Activated CD4-positive, alpha-beta T cell treated with anti-CD3 and anti-CD28 coated beads, Interleukin-2, amount 10 ng/mL, durations not matched to agents 7 days and 5 days (primary cell): ENCODE measurements at regions not wholly inside any gene's neighbourhood (a gene's known extent, or its start where the extent isn't known, plus 50 kb on each side); places are given as distances from the start of the nearest gene placed in this dataset.
"Not testable (repeated sequence)": the region's sequence is repeated elsewhere in the genome, so short reads cannot be mapped to it uniquely, and the experiment has no call there.

Source experiments
- CTCF ChIA-PET: fragments of 350-600 bp; sonication (Branson Sonifier 250); formaldehyde crosslinking; loops from one replicate; lab custom pipeline; 2021; ENCODE audit warnings: antibody characterized with exemption; lab: Charles Lee
- POLR2A ChIA-PET: fragments of 350-600 bp; sonication (Branson Sonifier 250); formaldehyde crosslinking; loops from one replicate; lab custom pipeline; 2021; ENCODE audit warnings: antibody characterized with exemption; lab: Charles Lee
- DNase-seq: peaks from one replicate; pipeline ENCODE4 v3.0.0-alpha.2; 2020
- H3K27ac Mint-ChIP-seq: one replicate; pipeline ENCODE4 v1.8.0; 2021; ENCODE audit warnings: mild to moderate bottlenecking, moderate library complexity, mixed read lengths
- H3K27me3 Mint-ChIP-seq: one replicate; pipeline ENCODE4 v1.8.0; 2021; ENCODE audit warnings: mixed read lengths
- H3K36me3 Mint-ChIP-seq: one replicate; pipeline ENCODE4 v1.8.0; 2021; ENCODE audit warnings: low read depth, mixed read lengths
- H3K4me1 Mint-ChIP-seq: one replicate; pipeline ENCODE4 v1.8.0; 2021; ENCODE audit warnings: mixed read lengths
- H3K4me3 Mint-ChIP-seq: one replicate; pipeline ENCODE4 v1.8.0; 2021; ENCODE audit warnings: mild to moderate bottlenecking, moderate library complexity, mixed read lengths
- H3K9me3 Mint-ChIP-seq: one replicate; pipeline ENCODE4 v1.8.0; 2021; ENCODE audit warnings: mixed read lengths

DNA sequence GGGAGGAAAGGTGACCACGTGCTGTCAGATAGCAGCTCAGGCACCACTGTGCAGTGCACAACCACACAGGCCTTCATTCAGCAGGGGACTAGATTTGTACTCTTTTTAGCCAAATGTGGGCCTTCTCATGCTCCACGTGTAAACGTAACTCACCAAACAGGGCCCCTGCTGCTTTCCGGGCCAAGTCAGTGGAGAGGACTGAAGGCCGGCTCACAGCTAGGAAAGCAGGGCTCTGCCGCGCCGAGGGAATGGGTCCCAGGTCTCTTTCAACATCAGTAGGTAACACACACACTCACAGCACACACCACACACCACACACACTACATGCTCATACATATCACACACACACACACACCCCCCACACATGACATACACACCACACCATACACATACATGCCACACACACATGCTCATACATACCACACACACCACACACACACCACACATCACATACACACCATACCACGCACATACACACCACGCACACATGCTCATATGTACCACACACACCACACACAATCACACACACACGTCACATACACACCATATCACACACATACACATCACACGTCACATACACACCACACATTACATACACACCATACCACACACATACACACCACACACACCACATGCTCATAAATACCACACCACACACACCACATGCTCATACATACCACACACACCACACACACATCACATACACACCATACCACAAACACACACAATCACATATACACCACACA, 124.0 kb upstream of the ERG start:
- Mint-ChIP-seq H3K36me3 (no peaks in the 10 kb centered on the region), H3K27me3 (no peaks in the 10 kb centered on the region), H3K27ac (no peak overlapping the region), H3K4me1 (no peaks in the 10 kb centered on the region), H3K9me3 (no peaks in the 10 kb centered on the region), H3K4me3 (no peak overlapping the region)
- DNase-seq = no peak
- ChIA-PET CTCF (no interaction called here), POLR2A (no interaction called here)

DNA sequence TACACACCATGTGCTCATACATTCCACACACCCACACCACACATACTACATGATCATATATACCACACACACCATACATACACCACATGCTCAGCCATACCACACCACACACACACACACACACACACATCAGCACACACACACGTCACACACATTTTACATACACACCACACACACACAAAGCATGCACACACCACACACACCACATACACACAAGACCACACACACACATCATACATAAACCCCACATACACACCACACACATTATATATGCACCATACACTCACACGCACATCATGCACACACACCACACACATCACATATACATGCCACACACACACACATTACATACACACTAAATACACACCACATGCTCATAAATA, 124.5 kb upstream of the ERG start:
- ChIA-PET CTCF (no interaction called here), POLR2A (no interaction called here)
- no peaks in the 10 kb centered on the region for H3K36me3 Mint-ChIP-seq
- no peak for DNase-seq
- H3K4me1 Mint-ChIP-seq = no peaks in the 10 kb centered on the region
- H3K9me3 Mint-ChIP-seq = no peaks in the 10 kb centered on the region
- H3K4me3 Mint-ChIP-seq = no peak overlapping the region
- no peaks in the 10 kb centered on the region for H3K27me3 Mint-ChIP-seq
- H3K27ac Mint-ChIP-seq = no peak overlapping the region

- CTCF ChIA-PET = interaction anchor here (0.6 kb wide), 1 partner anchor 178 kb away, joined by 3 read pairs; no protein-coding TSS in a partner anchor
- no peak for DNase-seq
- no peaks in the 10 kb centered on the region for H3K4me1 Mint-ChIP-seq
- H3K27ac Mint-ChIP-seq = no peak overlapping the region
- no peaks in the 10 kb centered on the region for H3K36me3 Mint-ChIP-seq
- no peaks in the 10 kb centered on the region for H3K9me3 Mint-ChIP-seq
- POLR2A ChIA-PET = no interaction called here
- H3K4me3 Mint-ChIP-seq = no peak overlapping the region
- peaks cover 4% of the 10 kb centered on the region for H3K27me3 Mint-ChIP-seq
These were observed 125.3 kb upstream of the ERG start for GRCh38 chr21:38623552-38623951.

GRCh38 chr21:38625000-38625399, 126.7 kb upstream of the ERG start:
- CTCF ChIA-PET = no interaction called here
- peaks cover 8% of the 10 kb centered on the region for H3K27me3 Mint-ChIP-seq
- H3K36me3 Mint-ChIP-seq = no peaks in the 10 kb centered on the region
- DNase-seq = no peak
- H3K27ac Mint-ChIP-seq = no peak overlapping the region
- H3K4me3 Mint-ChIP-seq = no peak overlapping the region
- no peaks in the 10 kb centered on the region for H3K4me1 Mint-ChIP-seq
- POLR2A ChIA-PET = no interaction called here
- peaks cover 4% of the 10 kb centered on the region for H3K9me3 Mint-ChIP-seq

DNA sequence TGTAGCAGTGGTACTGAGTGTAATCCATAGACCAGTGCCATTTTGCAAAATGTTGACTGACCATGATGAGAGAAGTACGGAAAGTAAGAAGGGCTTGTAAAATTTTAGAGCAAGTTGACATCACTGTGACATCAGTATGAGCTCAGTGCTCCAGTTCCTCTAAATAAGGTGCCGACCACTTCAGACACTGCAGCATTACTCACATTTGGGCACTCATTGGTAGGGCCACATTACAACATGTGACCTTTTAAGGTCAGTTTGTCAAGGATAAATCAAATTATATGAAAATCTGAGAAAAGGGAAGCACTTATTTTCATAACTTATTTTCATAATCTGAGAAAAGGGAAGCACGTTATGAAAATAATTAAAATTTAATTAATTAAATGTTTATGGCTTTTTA, 128.0 kb upstream of the ERG start:
- no peaks in the 10 kb centered on the region for H3K36me3 Mint-ChIP-seq
- ChIA-PET POLR2A (no interaction called here), CTCF (no interaction called here)
- no peak for DNase-seq
- H3K4me1 Mint-ChIP-seq = no peaks in the 10 kb centered on the region
- H3K4me3 Mint-ChIP-seq = no peak overlapping the region
- peaks cover 8% of the 10 kb centered on the region for H3K27me3 Mint-ChIP-seq
- H3K9me3 Mint-ChIP-seq = peaks cover 4% of the 10 kb centered on the region
- H3K27ac Mint-ChIP-seq = no peak overlapping the region

- ChIA-PET POLR2A (no interaction called here), CTCF (interaction anchor here (1.1 kb wide), 1 partner anchor 29 kb away, joined by 3 read pairs; no protein-coding TSS in a partner anchor)
- H3K36me3 Mint-ChIP-seq = no peaks in the 10 kb centered on the region
- H3K27me3 Mint-ChIP-seq = peaks cover 8% of the 10 kb centered on the region
- no peak overlapping the region for H3K27ac Mint-ChIP-seq
- DNase-seq = no peak
- H3K4me1 Mint-ChIP-seq = no peaks in the 10 kb centered on the region
- H3K4me3 Mint-ChIP-seq = no peak overlapping the region
- peaks cover 4% of the 10 kb centered on the region for H3K9me3 Mint-ChIP-seq
These were observed 130.1 kb upstream of the ERG start for GRCh38 chr21:38628349-38628748.

DNA sequence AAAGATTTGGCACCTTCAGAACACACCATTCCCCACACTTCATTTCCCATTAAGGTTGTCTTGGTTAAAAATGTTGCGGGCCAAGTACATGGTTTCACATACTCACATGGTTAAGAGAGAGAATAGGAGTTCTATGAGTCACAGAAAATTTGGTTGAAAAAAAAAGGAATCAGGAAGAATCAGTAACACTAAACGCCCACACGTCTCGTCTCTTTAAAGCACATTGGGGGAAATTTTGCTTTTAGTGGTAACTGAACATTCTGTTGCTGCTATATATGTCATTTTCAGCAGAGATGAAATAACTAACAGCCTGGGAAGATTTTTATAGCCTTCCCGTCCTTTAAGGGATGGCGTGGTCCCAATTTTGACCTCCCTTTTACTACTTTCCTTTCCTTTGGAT, 132.9 kb upstream of the ERG start:
- no peak overlapping the region for H3K27ac Mint-ChIP-seq
- H3K36me3 Mint-ChIP-seq = no peaks in the 10 kb centered on the region
- H3K9me3 Mint-ChIP-seq = peaks cover 10% of the 10 kb centered on the region
- POLR2A ChIA-PET = no interaction called here
- H3K27me3 Mint-ChIP-seq = peaks cover 12% of the 10 kb centered on the region
- no peaks in the 10 kb centered on the region for H3K4me1 Mint-ChIP-seq
- DNase-seq = no peak
- CTCF ChIA-PET = no interaction called here
- H3K4me3 Mint-ChIP-seq = no peak overlapping the region

DNA sequence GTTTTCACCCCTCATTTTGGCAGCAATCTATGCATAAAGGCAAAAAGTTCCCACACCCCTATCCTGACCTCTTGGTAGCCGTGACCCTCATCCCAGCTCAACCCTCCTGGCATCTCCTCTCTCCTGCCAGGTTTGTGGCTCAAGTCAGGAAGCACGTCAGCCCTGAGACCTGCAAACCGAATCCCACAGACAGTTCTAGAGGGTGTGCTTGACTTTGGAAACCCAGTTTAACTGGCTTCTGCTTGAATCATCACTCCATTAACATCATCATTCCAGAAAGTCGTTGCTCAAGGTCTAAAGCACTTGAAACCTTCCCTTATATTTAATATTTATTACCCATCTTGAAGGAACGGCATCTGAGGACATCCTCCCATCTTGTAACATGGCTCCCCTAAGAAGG, 133.4 kb upstream of the ERG start:
- Mint-ChIP-seq H3K27ac (no peak overlapping the region), H3K36me3 (no peaks in the 10 kb centered on the region), H3K4me1 (no peaks in the 10 kb centered on the region), H3K9me3 (peaks cover 13% of the 10 kb centered on the region), H3K4me3 (no peak overlapping the region), H3K27me3 (peaks cover 12% of the 10 kb centered on the region)
- DNase-seq = no peak
- ChIA-PET CTCF (no interaction called here), POLR2A (no interaction called here)

GRCh38 chr21:38637161-38637560, 138.9 kb upstream of the ERG start:
- H3K27me3 Mint-ChIP-seq = peaks cover 4% of the 10 kb centered on the region
- H3K27ac Mint-ChIP-seq = no peak overlapping the region
- CTCF ChIA-PET = no interaction called here
- no peak for DNase-seq
- POLR2A ChIA-PET = no interaction called here
- no peak overlapping the region for H3K4me3 Mint-ChIP-seq
- H3K36me3 Mint-ChIP-seq = peaks cover 4% of the 10 kb centered on the region
- H3K9me3 Mint-ChIP-seq = peaks cover 31% of the 10 kb centered on the region
- H3K4me1 Mint-ChIP-seq = peaks cover 9% of the 10 kb centered on the region

GRCh38 chr21:38639571-38640354, 141.5 kb upstream of the ERG start:
- Mint-ChIP-seq H3K9me3 (peaks cover 30% of the 10 kb centered on the region), H3K27ac (peak overlapping the region; percentile 73), H3K4me1 (peaks cover 9% of the 10 kb centered on the region), H3K36me3 (peaks cover 4% of the 10 kb centered on the region), H3K27me3 (peaks cover 4% of the 10 kb centered on the region), H3K4me3 (no peak overlapping the region)
- POLR2A ChIA-PET = no interaction called here
- no peak for DNase-seq
- CTCF ChIA-PET = no interaction called here

DNA sequence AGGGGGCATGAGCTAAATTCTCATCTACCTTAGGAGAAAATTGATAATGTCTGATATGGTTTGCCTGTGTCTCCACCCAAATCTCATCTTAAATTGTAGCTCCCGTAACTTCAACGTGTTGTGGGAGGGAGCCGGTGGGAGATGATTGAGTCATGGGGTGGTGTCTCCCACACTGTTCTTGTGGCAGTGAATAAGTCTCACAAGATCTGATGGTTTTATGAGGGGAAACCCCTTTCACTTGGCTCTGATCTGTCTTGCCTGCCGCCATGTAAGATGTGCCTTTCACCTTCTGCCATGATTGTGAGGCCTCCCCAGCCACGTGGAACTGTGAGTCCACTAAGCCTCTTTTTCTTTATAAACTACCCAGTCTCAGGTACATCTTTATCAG, 142.1 kb upstream of the ERG start:
- CTCF ChIA-PET, POLR2A ChIA-PET, H3K36me3 Mint-ChIP-seq, H3K4me3 Mint-ChIP-seq, DNase-seq, H3K4me1 Mint-ChIP-seq, H3K27me3 Mint-ChIP-seq, H3K27ac Mint-ChIP-seq: not testable (repeated sequence)
- H3K9me3 Mint-ChIP-seq = peaks cover 28% of the 10 kb centered on the region

DNA sequence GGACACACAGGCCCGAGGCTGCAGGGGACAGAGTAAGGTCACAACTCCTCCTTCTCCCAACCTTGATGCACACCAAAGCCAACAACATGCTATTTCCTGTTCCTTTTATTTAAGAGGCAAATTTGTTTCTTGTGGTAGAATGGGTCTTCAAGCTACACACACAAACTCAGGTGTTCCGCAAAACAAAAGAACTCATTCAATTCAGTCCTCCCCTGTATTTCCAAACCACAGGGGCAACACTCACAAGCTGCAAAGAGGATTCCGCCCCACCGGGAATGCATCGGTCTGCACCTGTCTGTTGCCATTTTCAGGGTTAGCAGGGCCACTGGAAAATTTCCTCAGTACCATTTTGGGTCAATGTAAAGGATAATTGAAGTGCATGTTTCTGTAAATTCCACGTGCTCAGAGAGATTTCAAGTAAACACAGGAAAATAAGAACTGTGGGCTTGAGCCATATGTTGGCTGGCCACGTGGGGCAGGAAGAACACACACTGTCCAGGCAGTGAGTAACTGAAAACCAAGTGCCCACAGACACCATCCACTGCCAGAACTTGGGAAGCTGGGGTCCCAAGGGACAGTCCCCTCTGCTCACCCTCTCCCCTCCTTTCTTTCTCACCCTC, 145.2 kb upstream of the ERG start:
- ChIA-PET POLR2A (no interaction called here), CTCF (no interaction called here)

DNA sequence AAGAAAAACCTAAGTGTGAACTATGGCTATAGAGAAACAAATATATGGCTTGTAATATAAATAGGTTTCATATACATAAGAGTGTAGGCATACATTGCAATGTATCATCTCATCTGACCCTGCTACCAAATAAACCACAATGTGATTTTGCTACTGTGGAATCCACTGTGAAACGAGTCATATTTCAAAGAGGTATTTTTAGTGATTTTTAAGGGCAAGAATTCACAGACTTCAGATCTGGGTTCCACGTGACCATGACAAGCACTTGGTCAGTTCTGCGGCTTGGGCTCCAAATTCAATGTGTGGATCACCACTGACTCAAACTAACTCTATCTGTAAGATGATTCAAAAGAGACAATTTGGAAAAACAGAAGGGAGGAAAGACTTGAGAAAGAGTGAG, 147.0 kb upstream of the ERG start:
- Mint-ChIP-seq H3K9me3 (peaks cover 4% of the 10 kb centered on the region), H3K27me3 (peaks cover 8% of the 10 kb centered on the region), H3K27ac (no peak overlapping the region), H3K4me1 (no peaks in the 10 kb centered on the region), H3K36me3 (peaks cover 4% of the 10 kb centered on the region), H3K4me3 (no peak overlapping the region)
- no peak for DNase-seq
- ChIA-PET POLR2A (no interaction called here), CTCF (no interaction called here)

More for the DNA sequence above, 145.2 kb upstream of the ERG start:
- Mint-ChIP-seq H3K36me3 (peaks cover 4% of the 10 kb centered on the region), H3K4me3 (no peak overlapping the region), H3K27ac (no peak overlapping the region), H3K27me3 (peaks cover 4% of the 10 kb centered on the region), H3K4me1 (peaks cover 9% of the 10 kb centered on the region), H3K9me3 (peaks cover 9% of the 10 kb centered on the region)
- DNase-seq = no peak
